Parathyroid adenoma (tissue), 2 donors: ENCODE measurements at regions not wholly inside any gene's neighbourhood (a gene's known extent, or its start where the extent isn't known, plus 50 kb on each side); places are given as distances from the start of the nearest gene placed in this dataset.

Source experiments
- H2AFZ ChIP-seq: fragments of 300-600 bp; sonication (generic); one replicate; pipeline ENCODE4 v1.7.0; 2017; ENCODE audit warnings: antibody characterized with exemption, mild to moderate bottlenecking
- H3K27ac ChIP-seq: fragments of 300-600 bp; sonication (generic); one replicate; pipeline ENCODE4 v1.7.0; 2017
- H3K27me3 ChIP-seq: fragments of 300-600 bp; sonication (generic); one replicate; pipeline ENCODE4 v1.7.0; 2017; ENCODE audit warnings: low read length; ENCODE audit not compliant: control insufficient read depth, insufficient read depth
- H3K36me3 ChIP-seq: fragments of 300-600 bp; sonication (generic); one replicate; pipeline ENCODE4 v1.7.0; 2017; ENCODE audit warnings: low read length; ENCODE audit not compliant: control insufficient read depth, insufficient read depth
- H3K4me1 ChIP-seq: fragments of 300-600 bp; sonication (generic); one replicate; pipeline ENCODE4 v1.7.0; 2017; ENCODE audit warnings: control low read depth
- H3K4me2 ChIP-seq: fragments of 300-600 bp; sonication (generic); one replicate; pipeline ENCODE4 v1.7.0; 2017; ENCODE audit warnings: low read length
- H3K4me3 ChIP-seq: fragments of 300-600 bp; sonication (generic); one replicate; pipeline ENCODE4 v1.7.0; 2017; ENCODE audit warnings: low read depth, low read length
- H3K79me2 ChIP-seq: fragments of 300-600 bp; sonication (generic); one replicate; pipeline ENCODE4 v1.7.0; 2017; ENCODE audit warnings: control low read depth
- H3K9ac ChIP-seq: fragments of 300-600 bp; sonication (generic); one replicate; pipeline ENCODE4 v1.7.0; 2017; ENCODE audit warnings: mild to moderate bottlenecking
- H3K9me3 ChIP-seq: fragments of 300-600 bp; sonication (generic); one replicate; pipeline ENCODE4 v1.7.0; 2017; ENCODE audit warnings: low read length; ENCODE audit not compliant: control insufficient read depth
- TF ChIP-seq, protein P1 (sequence below): fragments of 300-600 bp; sonication (generic); IDR thresholded peaks from one replicate; pipeline ENCODE4 v1.7.0; 2017; ENCODE audit warnings: antibody characterized with exemption, mild to moderate bottlenecking
- donor health status: primary hyperparathyroidism.

DNA sequence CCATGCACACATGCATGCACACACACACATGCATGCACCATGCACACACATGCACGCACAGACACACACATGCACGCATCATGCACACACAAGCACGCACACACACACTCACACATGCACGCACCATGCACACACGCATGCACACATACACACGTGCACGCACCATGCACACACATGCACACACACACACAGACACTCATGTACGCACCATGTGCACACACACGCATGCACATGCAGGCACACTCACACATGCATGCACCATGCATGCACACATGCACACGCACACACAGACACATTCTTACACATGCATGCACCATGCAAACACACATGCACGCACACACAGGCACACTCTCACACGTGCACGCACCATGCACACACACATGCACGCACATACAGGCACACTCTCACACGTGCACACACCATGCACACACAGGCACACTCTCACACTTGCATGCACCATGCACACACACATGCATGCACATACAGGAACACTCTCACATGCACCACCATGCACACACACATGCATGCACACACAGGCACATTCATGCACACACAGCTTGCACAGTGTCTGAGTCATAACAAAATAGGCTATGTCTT lies 117.5 kb downstream of the TENT4A start:
- TF ChIP-seq, protein P1, sequence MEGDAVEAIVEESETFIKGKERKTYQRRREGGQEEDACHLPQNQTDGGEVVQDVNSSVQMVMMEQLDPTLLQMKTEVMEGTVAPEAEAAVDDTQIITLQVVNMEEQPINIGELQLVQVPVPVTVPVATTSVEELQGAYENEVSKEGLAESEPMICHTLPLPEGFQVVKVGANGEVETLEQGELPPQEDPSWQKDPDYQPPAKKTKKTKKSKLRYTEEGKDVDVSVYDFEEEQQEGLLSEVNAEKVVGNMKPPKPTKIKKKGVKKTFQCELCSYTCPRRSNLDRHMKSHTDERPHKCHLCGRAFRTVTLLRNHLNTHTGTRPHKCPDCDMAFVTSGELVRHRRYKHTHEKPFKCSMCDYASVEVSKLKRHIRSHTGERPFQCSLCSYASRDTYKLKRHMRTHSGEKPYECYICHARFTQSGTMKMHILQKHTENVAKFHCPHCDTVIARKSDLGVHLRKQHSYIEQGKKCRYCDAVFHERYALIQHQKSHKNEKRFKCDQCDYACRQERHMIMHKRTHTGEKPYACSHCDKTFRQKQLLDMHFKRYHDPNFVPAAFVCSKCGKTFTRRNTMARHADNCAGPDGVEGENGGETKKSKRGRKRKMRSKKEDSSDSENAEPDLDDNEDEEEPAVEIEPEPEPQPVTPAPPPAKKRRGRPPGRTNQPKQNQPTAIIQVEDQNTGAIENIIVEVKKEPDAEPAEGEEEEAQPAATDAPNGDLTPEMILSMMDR: no peak
- H3K9me3 ChIP-seq: no peaks in the 10 kb centered on the region

DNA sequence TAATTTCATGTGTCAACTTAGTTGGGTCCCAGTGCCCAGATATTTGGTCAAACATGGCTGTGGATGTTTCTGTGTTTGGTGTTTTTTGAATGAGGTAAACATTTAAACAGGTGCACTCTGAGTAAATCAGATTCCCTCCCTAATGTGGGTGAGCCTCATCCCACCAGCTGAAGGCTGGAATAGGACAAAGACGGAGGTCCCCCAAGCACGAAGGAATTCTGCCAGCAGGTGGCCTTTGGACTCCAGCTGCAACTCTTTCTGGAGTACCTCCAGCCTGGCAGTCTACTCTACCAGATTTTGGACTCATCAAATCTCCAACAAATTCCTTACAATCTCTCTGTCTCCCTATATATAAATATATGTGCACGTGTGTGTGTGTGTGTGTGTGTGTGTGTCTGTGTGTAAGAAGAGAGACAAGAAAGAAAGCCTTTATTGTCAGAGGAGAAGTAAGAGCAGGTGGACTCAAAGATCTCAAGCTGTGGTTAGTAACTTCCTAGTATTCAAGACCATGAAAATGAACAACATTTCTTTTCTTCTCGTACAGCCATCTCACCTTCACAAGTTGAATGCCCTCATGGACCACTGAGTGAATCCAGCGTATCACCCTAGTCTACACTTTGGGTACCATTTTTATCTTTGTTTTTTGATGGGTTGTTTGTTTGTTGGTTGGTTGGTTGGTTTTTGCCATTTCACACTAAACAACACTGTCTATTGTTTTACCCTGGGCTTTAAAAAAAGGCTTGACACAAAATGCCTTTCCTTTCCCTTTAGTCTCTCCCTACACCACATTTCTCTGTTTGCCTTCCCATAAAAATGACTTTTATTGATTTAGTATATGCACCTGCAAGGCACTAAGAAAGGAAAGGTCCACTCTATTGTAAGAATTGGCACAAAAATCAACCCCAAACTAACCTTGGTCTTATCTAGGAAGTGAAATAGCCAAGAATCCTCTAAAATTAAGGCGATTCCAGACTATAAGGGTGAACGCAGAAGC lies 118.7 kb downstream of the TENT4A start:
- TF ChIP-seq, protein P1: no peak
- Histone ChIP-seq H3K27ac (no peak overlapping the region), H3K4me2 (no peak overlapping the region), H3K4me3 (no peak overlapping the region), H3K27me3 (no peaks in the 10 kb centered on the region), H3K4me1 (no peaks in the 10 kb centered on the region), H3K79me2 (no peaks in the 10 kb centered on the region), H2AFZ (no peak overlapping the region), H3K9ac (no peak overlapping the region), H3K9me3 (no peaks in the 10 kb centered on the region), H3K36me3 (no peaks in the 10 kb centered on the region)

More for the DNA sequence above, 117.5 kb downstream of the TENT4A start:
- H3K4me3 ChIP-seq: no peak overlapping the region
- H3K4me2 ChIP-seq: no peak overlapping the region
- no peaks in the 10 kb centered on the region for H3K27me3 ChIP-seq
- H2AFZ ChIP-seq: no peak overlapping the region
- H3K4me1 ChIP-seq: no peaks in the 10 kb centered on the region
- no peaks in the 10 kb centered on the region for H3K36me3 ChIP-seq
- no peak overlapping the region for H3K9ac ChIP-seq
- H3K79me2 ChIP-seq: no peaks in the 10 kb centered on the region
- no peak overlapping the region for H3K27ac ChIP-seq

DNA sequence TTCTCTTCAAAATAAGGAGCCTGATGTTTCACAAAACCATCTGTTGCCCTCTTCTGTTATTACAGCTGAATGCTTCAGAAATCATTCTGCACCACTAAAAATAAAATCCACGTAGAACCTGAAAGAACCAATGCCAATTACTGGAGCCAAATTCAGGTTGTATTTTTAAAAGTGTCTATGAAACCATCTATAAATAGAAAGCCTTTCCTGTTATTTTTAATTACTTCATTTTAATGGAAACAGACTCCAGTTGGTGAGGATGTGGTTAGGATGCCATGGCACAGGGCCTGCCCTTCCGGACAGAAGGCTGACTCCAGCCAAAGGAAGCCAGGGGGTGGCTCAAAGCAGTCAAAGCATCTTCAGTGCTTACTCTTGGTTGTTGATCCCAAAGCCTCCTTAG lies 119.8 kb downstream of the TENT4A start:
- TF ChIP-seq, protein P1: no peak
- Histone ChIP-seq H3K4me2 (no peak overlapping the region), H3K9me3 (no peaks in the 10 kb centered on the region), H3K4me3 (no peak overlapping the region), H2AFZ (no peak overlapping the region), H3K4me1 (no peaks in the 10 kb centered on the region), H3K27me3 (no peaks in the 10 kb centered on the region), H3K27ac (no peak overlapping the region), H3K36me3 (no peaks in the 10 kb centered on the region), H3K79me2 (no peaks in the 10 kb centered on the region), H3K9ac (no peak overlapping the region)

DNA sequence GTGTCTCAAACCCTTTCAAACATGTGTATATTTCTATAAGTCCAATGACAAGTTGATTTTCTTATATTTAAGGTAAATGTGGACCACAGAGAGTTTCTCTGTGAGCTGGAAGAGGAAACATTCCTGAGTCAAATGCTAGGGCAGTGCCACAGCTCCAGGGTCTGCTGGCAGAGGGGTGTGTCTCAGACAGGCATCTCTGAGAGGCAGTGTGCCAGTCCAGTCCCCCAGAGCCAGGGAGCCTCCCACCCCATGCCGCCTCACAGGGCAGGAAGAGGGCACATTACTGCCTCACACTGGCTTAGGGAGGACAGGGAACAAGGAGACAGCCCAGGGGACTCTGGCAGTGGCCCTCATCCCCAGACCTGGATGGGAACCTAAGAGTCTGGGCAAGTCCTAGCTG lies 120.2 kb downstream of the TENT4A start:
- no peak overlapping the region for H3K9ac ChIP-seq
- no peaks in the 10 kb centered on the region for H3K79me2 ChIP-seq
- no peak overlapping the region for H3K4me3 ChIP-seq
- no peaks in the 10 kb centered on the region for H3K4me1 ChIP-seq
- H2AFZ ChIP-seq: no peak overlapping the region
- no peaks in the 10 kb centered on the region for H3K36me3 ChIP-seq
- no peak overlapping the region for H3K27ac ChIP-seq
- H3K9me3 ChIP-seq: no peaks in the 10 kb centered on the region
- H3K4me2 ChIP-seq: no peak overlapping the region
- no peaks in the 10 kb centered on the region for H3K27me3 ChIP-seq
- TF ChIP-seq, protein P1: no peak
